ENCODE measurements at regions not wholly inside any gene's neighbourhood (a gene's known extent, or its start where the extent isn't known, plus 50 kb on each side); places are given as distances from the start of the nearest gene placed in this dataset.

DNA sequence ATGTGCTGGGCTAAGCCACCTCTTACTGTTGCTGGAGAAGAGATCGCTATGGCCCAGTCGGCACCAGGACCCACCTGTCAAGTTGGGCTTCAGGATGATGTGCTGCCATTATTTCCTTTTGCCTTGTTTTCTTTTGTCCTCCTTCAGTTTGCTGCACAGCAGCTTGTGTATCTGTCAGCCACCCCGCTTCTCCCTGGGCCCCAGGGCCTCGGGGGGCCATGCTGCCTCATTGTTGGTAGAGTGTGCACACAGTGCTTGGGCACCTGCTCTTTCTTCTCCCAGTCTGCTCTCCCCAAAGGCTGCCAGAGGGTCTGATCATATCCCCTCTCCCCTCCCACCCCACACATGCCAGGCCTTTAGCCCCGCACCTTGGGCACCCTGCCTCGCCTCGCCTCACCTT, 185.5 kb upstream of the ATP10A start:
- H3K4me1 Mint-ChIP-seq, result no peaks in the 10 kb centered on the region
- ATAC-seq (no peak), DNase-seq (no peak)
- H3K4me3 ChIP-seq (ENCODE audit: low read length), result no peak overlapping the region
- no peaks in the 10 kb centered on the region for H3K4me1 ChIP-seq (ENCODE audit: control insufficient read depth, insufficient read depth, low read length)
- no peaks in the 10 kb centered on the region for H3K9me3 Mint-ChIP-seq
- H3K27me3 Mint-ChIP-seq (ENCODE audit: low read depth in 2 of 2), result peaks cover 15 to 33% of the 10 kb centered on the region in 2 donors
- TF ChIP-seq, protein P1, sequence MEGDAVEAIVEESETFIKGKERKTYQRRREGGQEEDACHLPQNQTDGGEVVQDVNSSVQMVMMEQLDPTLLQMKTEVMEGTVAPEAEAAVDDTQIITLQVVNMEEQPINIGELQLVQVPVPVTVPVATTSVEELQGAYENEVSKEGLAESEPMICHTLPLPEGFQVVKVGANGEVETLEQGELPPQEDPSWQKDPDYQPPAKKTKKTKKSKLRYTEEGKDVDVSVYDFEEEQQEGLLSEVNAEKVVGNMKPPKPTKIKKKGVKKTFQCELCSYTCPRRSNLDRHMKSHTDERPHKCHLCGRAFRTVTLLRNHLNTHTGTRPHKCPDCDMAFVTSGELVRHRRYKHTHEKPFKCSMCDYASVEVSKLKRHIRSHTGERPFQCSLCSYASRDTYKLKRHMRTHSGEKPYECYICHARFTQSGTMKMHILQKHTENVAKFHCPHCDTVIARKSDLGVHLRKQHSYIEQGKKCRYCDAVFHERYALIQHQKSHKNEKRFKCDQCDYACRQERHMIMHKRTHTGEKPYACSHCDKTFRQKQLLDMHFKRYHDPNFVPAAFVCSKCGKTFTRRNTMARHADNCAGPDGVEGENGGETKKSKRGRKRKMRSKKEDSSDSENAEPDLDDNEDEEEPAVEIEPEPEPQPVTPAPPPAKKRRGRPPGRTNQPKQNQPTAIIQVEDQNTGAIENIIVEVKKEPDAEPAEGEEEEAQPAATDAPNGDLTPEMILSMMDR (IDR thresholded peaks at IDR 0.05), result no peak
- H3K27me3 ChIP-seq (ENCODE audit: control insufficient read depth, insufficient read depth, low read length), result no peaks in the 10 kb centered on the region
- H3K4me3 Mint-ChIP-seq, result no peak overlapping the region
- H3K27ac Mint-ChIP-seq, result no peak overlapping the region
- no peak overlapping the region for H3K27ac ChIP-seq (ENCODE audit: low read length)
- H3K36me3 Mint-ChIP-seq, result no peaks in the 10 kb centered on the region
- 87% methylated on average over 5 of the region's 7 CpGs for WGBS (ENCODE audit: insufficient coverage)
- no peaks in the 10 kb centered on the region for H3K36me3 ChIP-seq (ENCODE audit: control insufficient read depth, insufficient read depth, low read length)
- intact Hi-C loops (cut with micrococcal nuclease), result no loop called here
- no peaks in the 10 kb centered on the region for H3K9me3 ChIP-seq (ENCODE audit: control insufficient read depth, insufficient read depth, low read length)

DNA sequence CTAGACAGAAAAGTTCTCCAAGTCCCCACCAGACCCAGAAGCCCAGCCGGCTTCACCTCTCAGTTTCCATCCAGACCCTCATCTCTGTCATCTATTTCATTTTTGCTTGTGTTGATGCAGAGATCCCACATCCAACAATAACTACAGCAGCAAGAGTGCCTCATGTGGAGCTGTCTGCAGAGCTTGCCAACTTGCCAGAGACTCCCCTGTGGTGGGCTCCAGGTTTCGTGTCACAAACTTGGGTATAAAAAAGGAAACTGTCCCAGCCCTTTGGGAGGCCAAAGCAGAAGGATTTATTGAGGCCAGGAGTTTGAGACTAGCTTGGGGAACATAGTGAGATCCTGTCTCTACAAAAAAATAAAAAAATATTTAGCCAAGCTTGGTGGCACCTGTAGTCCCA, 182.4 kb upstream of the ATP10A start:
- H3K9me3 ChIP-seq (ENCODE audit: control insufficient read depth, insufficient read depth, low read length), result no peaks in the 10 kb centered on the region
- H3K36me3 ChIP-seq (ENCODE audit: control insufficient read depth, insufficient read depth, low read length), result no peaks in the 10 kb centered on the region
- no peaks in the 10 kb centered on the region for H3K27me3 ChIP-seq (ENCODE audit: control insufficient read depth, insufficient read depth, low read length)
- Mint-ChIP-seq H3K4me1 (peaks cover 12 to 13% of the 10 kb centered on the region in 2 donors), H3K27me3 (ENCODE audit: low read depth in 2 of 2) (peaks cover 13 to 48% of the 10 kb centered on the region in 2 donors), H3K36me3 (no peaks in the 10 kb centered on the region), H3K9me3 (no peaks in the 10 kb centered on the region), H3K4me3 (no peak overlapping the region), H3K27ac (no peak overlapping the region)
- ATAC-seq, result no peak
- no peak overlapping the region for H3K4me3 ChIP-seq (ENCODE audit: low read length)
- H3K4me1 ChIP-seq (ENCODE audit: control insufficient read depth, insufficient read depth, low read length), result no peaks in the 10 kb centered on the region
- 81% methylated on average over 2 of the region's 2 CpGs for WGBS (ENCODE audit: insufficient coverage)
- no peak overlapping the region for H3K27ac ChIP-seq (ENCODE audit: low read length)
- DNase-seq, result no peak
- intact Hi-C loops (cut with micrococcal nuclease), result no loop called here
- TF ChIP-seq, protein P1 (IDR thresholded peaks at IDR 0.05), result no peak

DNA sequence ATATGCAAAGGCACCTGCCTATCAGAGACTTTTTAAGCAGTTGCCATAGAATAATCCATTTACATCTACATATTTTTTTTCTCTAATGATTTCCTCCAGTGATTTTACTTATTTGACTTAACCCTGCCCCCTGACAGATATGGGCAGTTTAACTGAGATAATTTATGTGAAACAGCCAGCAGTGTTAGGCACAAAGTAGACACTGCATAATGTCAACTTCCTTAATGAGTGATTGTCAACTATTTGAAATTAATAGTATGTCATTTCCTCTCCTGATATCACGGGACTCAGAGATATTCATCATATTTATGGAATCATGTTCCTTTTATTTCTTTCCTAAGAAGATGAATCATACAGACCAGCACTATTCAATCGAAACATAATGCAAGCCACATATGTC, 179.9 kb upstream of the ATP10A start:
- no peak overlapping the region for H3K27ac Mint-ChIP-seq
- H3K9me3 ChIP-seq (ENCODE audit: control insufficient read depth, insufficient read depth, low read length), result no peaks in the 10 kb centered on the region
- TF ChIP-seq, protein P1 (IDR thresholded peaks at IDR 0.05), result no peak
- H3K36me3 Mint-ChIP-seq, result no peaks in the 10 kb centered on the region
- no CpG with 5 or more reads among the region's 2 CpGs for WGBS (ENCODE audit: insufficient coverage)
- no peak overlapping the region for H3K4me3 ChIP-seq (ENCODE audit: low read length)
- H3K9me3 Mint-ChIP-seq, result no peaks in the 10 kb centered on the region
- H3K27me3 ChIP-seq (ENCODE audit: control insufficient read depth, insufficient read depth, low read length), result no peaks in the 10 kb centered on the region
- H3K36me3 ChIP-seq (ENCODE audit: control insufficient read depth, insufficient read depth, low read length), result no peaks in the 10 kb centered on the region
- peaks cover 23 to 61% of the 10 kb centered on the region in 2 donors for H3K27me3 Mint-ChIP-seq (ENCODE audit: low read depth in 2 of 2)
- DNase-seq, result no peak
- no peak overlapping the region for H3K4me3 Mint-ChIP-seq
- H3K27ac ChIP-seq (ENCODE audit: low read length), result no peak overlapping the region
- H3K4me1 Mint-ChIP-seq, result peaks cover 12 to 13% of the 10 kb centered on the region in 2 donors
- intact Hi-C loops (cut with micrococcal nuclease), result no loop called here
- no peaks in the 10 kb centered on the region for H3K4me1 ChIP-seq (ENCODE audit: control insufficient read depth, insufficient read depth, low read length)
- ATAC-seq, result no peak

DNA sequence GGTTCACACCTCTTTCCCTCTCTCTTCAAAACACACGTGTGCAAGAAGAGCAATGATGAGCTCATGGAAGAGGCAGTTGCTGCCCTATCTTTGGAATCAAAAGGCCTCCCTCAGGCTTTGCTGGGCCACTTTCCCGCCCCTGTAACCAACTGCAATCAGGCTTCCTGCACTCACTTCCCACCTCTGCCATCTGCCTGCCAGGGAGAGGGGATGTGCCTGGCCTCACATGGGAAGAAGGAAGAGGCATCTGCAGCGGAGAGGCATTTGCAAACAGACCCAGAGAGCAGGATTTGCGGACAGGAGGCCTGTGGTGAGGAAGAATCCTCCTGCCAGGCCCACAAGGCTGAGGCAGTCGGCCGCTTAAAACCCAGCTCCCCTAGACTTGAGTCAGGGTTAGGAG, 175.6 kb upstream of the ATP10A start:
- Histone ChIP-seq H3K9me3 (ENCODE audit: control insufficient read depth, insufficient read depth, low read length) (no peaks in the 10 kb centered on the region), H3K27me3 (ENCODE audit: control insufficient read depth, insufficient read depth, low read length) (no peaks in the 10 kb centered on the region), H3K4me1 (ENCODE audit: control insufficient read depth, insufficient read depth, low read length) (no peaks in the 10 kb centered on the region), H3K27ac (ENCODE audit: low read length) (no peak overlapping the region), H3K36me3 (ENCODE audit: control insufficient read depth, insufficient read depth, low read length) (no peaks in the 10 kb centered on the region), H3K4me3 (ENCODE audit: low read length) (no peak overlapping the region)
- DNase-seq, result no peak
- Mint-ChIP-seq H3K27me3 (ENCODE audit: low read depth in 2 of 2) (peaks cover 17 to 54% of the 10 kb centered on the region in 2 donors), H3K4me1 (peaks cover 12 to 13% of the 10 kb centered on the region in 2 donors), H3K9me3 (no peaks in the 10 kb centered on the region), H3K27ac (no peak overlapping the region), H3K36me3 (no peaks in the 10 kb centered on the region), H3K4me3 (no peak overlapping the region)
- 60% methylated on average over 6 of the region's 6 CpGs for WGBS (ENCODE audit: insufficient coverage)
- TF ChIP-seq, protein P1 (IDR thresholded peaks at IDR 0.05), result no peak
- intact Hi-C loops (cut with micrococcal nuclease), result no loop called here
- no peak for ATAC-seq

Data from natural killer cell (primary cell).